PC-9 (cell line): ENCODE measurements at regions not wholly inside any gene's neighbourhood (a gene's known extent, or its start where the extent isn't known, plus 50 kb on each side); places are given as distances from the start of the nearest gene placed in this dataset.

Source experiments
- BruUV-seq: library from RNA; stranded (reverse); fragments of 400-500 nt; replicated peaks from 2 replicates; lab custom pipeline; 2021; lab: Mats Ljungman, UMichigan
- CTCF ChIA-PET: fragments of 300-600 bp; sonication (Branson Sonifier 250); formaldehyde crosslinking; loops from one replicate; lab custom pipeline; 2022; ENCODE audit warnings: antibody characterized with exemption; lab: Charles Lee
- POLR2A ChIA-PET: fragments of 300-600 bp; sonication (Branson Sonifier 250); formaldehyde crosslinking; loops from one replicate; lab custom pipeline; 2022; ENCODE audit warnings: antibody characterized with exemption; ENCODE audit not compliant: unreplicated experiment; lab: Charles Lee
- DNase-seq, 2 experiments: peaks; one replicate each; pipeline versions ENCODE4 v3.0.0 to v3.0.0-alpha.2; 2015 to 2022; ENCODE audit warnings: mixed read lengths in 1 of 2
- H2AFZ ChIP-seq: fragments of 200-600 bp; sonication (generic); 2 replicates; pipeline ENCODE4 v1.8.1; 2017; ENCODE audit warnings: antibody characterized with exemption
- H3F3A ChIP-seq: fragments of 200-600 bp; sonication (generic); 2 replicates; pipeline ENCODE4 v1.8.1; 2017; ENCODE audit warnings: antibody characterized with exemption, mild to moderate bottlenecking, low read depth; ENCODE audit not compliant: insufficient read depth
- H3K27ac ChIP-seq: fragments of 200-600 bp; sonication (generic); 2 replicates; pipeline ENCODE4 v1.6.1; 2016; ENCODE audit warnings: mixed run types
- H3K27me3 ChIP-seq: fragments of 200-600 bp; sonication (generic); 2 replicates; pipeline ENCODE4 v1.6.1; 2016; ENCODE audit warnings: low read depth, mixed run types; ENCODE audit not compliant: insufficient read depth
- H3K36me3 ChIP-seq: fragments of 200-600 bp; sonication (generic); 2 replicates; pipeline ENCODE4 v1.6.1; 2016; ENCODE audit warnings: low read depth, mixed run types
- H3K4me1 ChIP-seq: fragments of 200-600 bp; sonication (generic); replicated peaks from 2 replicates; pipeline ENCODE4 v1.6.1; 2016; ENCODE audit warnings: mixed run types; ENCODE audit not compliant: insufficient read depth
- H3K4me2 ChIP-seq: fragments of 200-600 bp; sonication (generic); 2 replicates; pipeline ENCODE4 v1.6.1; 2017; ENCODE audit warnings: mixed run types
- H3K4me3 ChIP-seq: fragments of 200-600 bp; sonication (generic); 2 replicates; pipeline ENCODE4 v1.6.1; 2016; ENCODE audit warnings: mixed run types
- H3K79me2 ChIP-seq: fragments of 200-600 bp; sonication (generic); 2 replicates; pipeline ENCODE4 v1.6.1; 2017; ENCODE audit warnings: low read depth, mixed run types
- H3K9me2 ChIP-seq: fragments of 200-600 bp; sonication (generic); 2 replicates; pipeline ENCODE4 v1.8.1; 2017; ENCODE audit warnings: mild to moderate bottlenecking; ENCODE audit not compliant: insufficient read depth
- H3K9me3 ChIP-seq: fragments of 200-600 bp; sonication (generic); 2 replicates; pipeline ENCODE4 v1.8.1; 2016; ENCODE audit warnings: low read depth; ENCODE audit not compliant: insufficient read depth
- H4K20me1 ChIP-seq: fragments of 200-600 bp; sonication (generic); 2 replicates; pipeline ENCODE4 v1.8.1; 2017; ENCODE audit not compliant: insufficient read depth
- EZH2 ChIP-seq: fragments of 200-600 bp; sonication (generic); IDR thresholded peaks from 2 replicates; pipeline ENCODE4 v1.8.0; 2017; ENCODE audit warnings: antibody characterized with exemption, low read depth
- intact Hi-C: fragments of 100-400 bp; cut with micrococcal nuclease; formaldehyde crosslinking; loops from one replicate; pipeline ENCODE4 v1.10.0; 2022; ENCODE audit not compliant: unreplicated experiment
- TF ChIP-seq, protein P1 (sequence below): fragments of 200-600 bp; sonication (generic); conservative IDR thresholded peaks from 2 replicates; pipeline ENCODE4 v1.6.1; 2017; ENCODE audit warnings: mixed run types, antibody characterized with exemption, mild to moderate bottlenecking, moderate library complexity

GRCh38 chr4:160716551-160716950, 1447.2 kb downstream of the FSTL5 start:
- Histone ChIP-seq H3K27me3 (no peaks in the 10 kb centered on the region), H2AFZ (no peak overlapping the region), H3K4me1 (no peaks in the 10 kb centered on the region), H3F3A (no peaks in the 10 kb centered on the region), H3K27ac (no peak overlapping the region), H3K9me3 (no peaks in the 10 kb centered on the region), H3K79me2 (no peaks in the 10 kb centered on the region), H3K36me3 (no peaks in the 10 kb centered on the region), H4K20me1 (no peaks in the 10 kb centered on the region), H3K4me3 (no peak overlapping the region), H3K4me2 (no peak overlapping the region), H3K9me2 (no peaks in the 10 kb centered on the region)
- intact Hi-C loops = no loop called here
- ChIA-PET POLR2A (no interaction called here), CTCF (no interaction called here)
- no peak for DNase-seq
- no TSS peak for BruUV-seq
- TF ChIP-seq EZH2 = no peak
- TF ChIP-seq, protein P1, sequence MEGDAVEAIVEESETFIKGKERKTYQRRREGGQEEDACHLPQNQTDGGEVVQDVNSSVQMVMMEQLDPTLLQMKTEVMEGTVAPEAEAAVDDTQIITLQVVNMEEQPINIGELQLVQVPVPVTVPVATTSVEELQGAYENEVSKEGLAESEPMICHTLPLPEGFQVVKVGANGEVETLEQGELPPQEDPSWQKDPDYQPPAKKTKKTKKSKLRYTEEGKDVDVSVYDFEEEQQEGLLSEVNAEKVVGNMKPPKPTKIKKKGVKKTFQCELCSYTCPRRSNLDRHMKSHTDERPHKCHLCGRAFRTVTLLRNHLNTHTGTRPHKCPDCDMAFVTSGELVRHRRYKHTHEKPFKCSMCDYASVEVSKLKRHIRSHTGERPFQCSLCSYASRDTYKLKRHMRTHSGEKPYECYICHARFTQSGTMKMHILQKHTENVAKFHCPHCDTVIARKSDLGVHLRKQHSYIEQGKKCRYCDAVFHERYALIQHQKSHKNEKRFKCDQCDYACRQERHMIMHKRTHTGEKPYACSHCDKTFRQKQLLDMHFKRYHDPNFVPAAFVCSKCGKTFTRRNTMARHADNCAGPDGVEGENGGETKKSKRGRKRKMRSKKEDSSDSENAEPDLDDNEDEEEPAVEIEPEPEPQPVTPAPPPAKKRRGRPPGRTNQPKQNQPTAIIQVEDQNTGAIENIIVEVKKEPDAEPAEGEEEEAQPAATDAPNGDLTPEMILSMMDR = no peak

DNA sequence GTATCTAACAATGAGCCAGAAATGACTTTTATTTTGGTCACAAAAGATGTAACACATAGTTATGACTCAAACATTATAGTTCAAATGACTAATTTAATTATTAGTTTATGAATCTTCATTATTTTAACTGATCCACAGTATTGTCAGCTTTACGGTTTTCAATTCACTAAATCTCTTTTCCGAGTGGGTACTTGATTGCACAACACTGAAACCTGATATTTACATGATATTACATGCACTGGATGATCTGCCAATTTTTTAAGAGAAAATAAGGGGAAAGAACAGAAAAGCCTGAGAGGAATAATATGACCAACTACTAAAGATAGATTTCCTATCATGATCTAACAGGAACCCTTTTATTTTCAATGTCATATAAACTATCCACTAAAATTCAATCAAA, 1446.0 kb downstream of the FSTL5 start:
- CTCF ChIA-PET = no interaction called here
- POLR2A ChIA-PET = no interaction called here

DNA sequence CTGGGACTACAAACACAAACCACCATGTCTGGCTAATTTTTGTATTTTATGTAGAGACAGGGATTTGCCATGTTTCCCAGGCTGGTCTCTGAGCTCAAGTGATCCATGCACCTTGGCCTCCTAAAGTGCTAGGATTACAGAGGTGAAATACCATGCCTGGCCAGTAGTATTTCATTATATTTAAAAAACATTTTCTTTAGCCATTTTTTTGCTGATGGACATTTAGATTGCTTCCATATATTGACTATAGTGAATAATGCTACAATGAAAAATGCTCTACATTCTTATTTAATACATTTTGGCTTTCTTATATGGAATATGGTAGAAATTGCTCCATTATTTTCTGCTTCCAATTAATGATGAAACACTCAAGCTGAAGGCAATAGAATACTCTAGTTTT, 1439.7 kb downstream of the FSTL5 start:
- BruUV-seq = no TSS peak
- Histone ChIP-seq H3F3A (no peaks in the 10 kb centered on the region), H4K20me1 (no peaks in the 10 kb centered on the region), H3K4me2 (no peak overlapping the region), H3K27me3 (no peaks in the 10 kb centered on the region), H3K27ac (no peak overlapping the region), H3K36me3 (no peaks in the 10 kb centered on the region), H2AFZ (no peak overlapping the region), H3K4me1 (no peaks in the 10 kb centered on the region), H3K79me2 (no peaks in the 10 kb centered on the region), H3K9me2 (no peaks in the 10 kb centered on the region), H3K4me3 (no peak overlapping the region), H3K9me3 (no peaks in the 10 kb centered on the region)
- POLR2A ChIA-PET = no interaction called here
- DNase-seq = no peak
- TF ChIP-seq EZH2 = no peak
- TF ChIP-seq, protein P1 = no peak
- intact Hi-C loops = no loop called here
- CTCF ChIA-PET = no interaction called here

More for the DNA sequence above, 1446.0 kb downstream of the FSTL5 start:
- Histone ChIP-seq H3K27me3 (no peaks in the 10 kb centered on the region), H3K9me2 (no peaks in the 10 kb centered on the region), H4K20me1 (no peaks in the 10 kb centered on the region), H3K9me3 (no peaks in the 10 kb centered on the region), H3K36me3 (no peaks in the 10 kb centered on the region), H3F3A (no peaks in the 10 kb centered on the region), H3K4me3 (no peak overlapping the region), H3K79me2 (no peaks in the 10 kb centered on the region), H3K4me2 (no peak overlapping the region), H2AFZ (no peak overlapping the region), H3K27ac (no peak overlapping the region), H3K4me1 (no peaks in the 10 kb centered on the region)
- DNase-seq = no peak
- intact Hi-C loops = no loop called here
- no TSS peak for BruUV-seq
- TF ChIP-seq EZH2 = no peak
- TF ChIP-seq, protein P1 = no peak
